RWPE1 (cell line): ENCODE measurements at regions not wholly inside any gene's neighbourhood (a gene's known extent, or its start where the extent isn't known, plus 50 kb on each side); places are given as distances from the start of the nearest gene placed in this dataset.

ENCODE experiments used
- CTCF ChIA-PET: fragments of 350-600 bp; sonication (Branson Sonifier 250); formaldehyde crosslinking; extraction: SDS; loops from one replicate; lab custom pipeline; 2021; lab: Yijun Ruan, JAX
- POLR2A ChIA-PET: fragments of 400-600 bp; formaldehyde crosslinking; extraction: SDS; loops from one replicate; lab custom pipeline; 2020; ENCODE audit warnings: antibody characterized with exemption; ENCODE audit not compliant: low non-redundant PET; lab: Yijun Ruan, JAX
- DNase-seq: peaks from one replicate; pipeline ENCODE4 v3.0.0; 2012; ENCODE audit warnings: low spot score
- H3K27ac ChIP-seq: fragments of 450-650 bp; 2 replicates; pipeline ENCODE4 v1.5.1; 2017
- CTCF ChIP-seq: fragments of 450-650 bp; conservative IDR thresholded peaks from 2 replicates; pipeline ENCODE4 v1.5.1; 2017; ENCODE audit warnings: low read depth, mild to moderate bottlenecking

GRCh38 chr14:97747316-97747715 lies 950.1 kb downstream of the VRK1 start:
- ChIA-PET POLR2A (no interaction called here), CTCF (no interaction called here)
- DNase-seq, result no peak
- no peak for TF ChIP-seq CTCF
- H3K27ac ChIP-seq, result no peak overlapping the region

DNA sequence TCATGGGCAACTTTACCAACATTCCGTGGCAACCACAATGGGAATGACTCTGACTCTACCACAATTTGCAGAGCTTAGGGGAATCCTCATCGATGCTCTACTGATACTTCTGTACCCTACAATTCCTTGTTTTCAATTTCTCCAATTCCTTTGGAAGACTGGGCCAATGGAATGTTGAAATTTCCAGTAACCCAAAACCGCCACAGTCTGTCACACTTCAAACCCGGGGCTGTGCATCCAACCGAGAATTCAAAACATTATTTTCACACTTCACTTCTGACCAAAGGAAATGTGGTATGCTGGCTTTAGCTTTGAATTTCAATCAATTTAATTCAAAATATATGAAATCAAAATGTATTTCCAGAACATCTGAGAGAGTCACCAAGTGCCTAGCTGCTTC lies 951.4 kb downstream of the VRK1 start:
- ChIA-PET CTCF (interaction anchor here (0.6 to 0.7 kb wide), 2 partner anchors 22 to 265 kb away, joined by 3 to 7 read pairs; no protein-coding TSS in a partner anchor), POLR2A (no interaction called here)

DNA sequence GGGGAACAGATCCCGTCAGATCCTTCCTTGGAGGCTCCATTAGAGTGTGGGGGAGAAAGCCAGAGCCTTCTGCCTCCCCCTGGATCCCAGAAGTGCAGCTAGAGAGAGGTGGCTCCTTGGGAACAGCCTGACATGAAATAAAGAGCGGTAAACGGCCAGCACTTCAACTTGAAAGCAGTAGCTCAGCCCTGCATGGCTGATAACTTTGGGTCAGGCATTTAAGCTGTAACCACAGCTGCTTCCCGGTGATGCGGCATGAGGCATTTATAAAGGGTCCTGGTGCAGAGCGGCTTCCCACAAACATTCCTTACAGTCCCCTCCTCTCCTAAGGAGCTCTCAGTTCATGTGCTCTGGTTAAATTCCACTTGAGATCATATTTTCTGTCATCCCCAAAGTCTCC lies 960.3 kb downstream of the VRK1 start:
- DNase-seq, result no peak
- TF ChIP-seq CTCF, result no peak
- no peak overlapping the region for H3K27ac ChIP-seq
- POLR2A ChIA-PET, result no interaction called here
- CTCF ChIA-PET, result interaction anchor here (0.6 kb wide), 2 partner anchors 170 to 674 kb away, joined by 4 to 5 read pairs; no protein-coding TSS in a partner anchor

More for the DNA sequence above, 951.4 kb downstream of the VRK1 start:
- H3K27ac ChIP-seq, result no peak overlapping the region
- no peak for DNase-seq
- TF ChIP-seq CTCF, result no peak

- CTCF ChIA-PET, result no interaction called here
- no peak for DNase-seq
- no peak overlapping the region for H3K27ac ChIP-seq
- POLR2A ChIA-PET, result no interaction called here
- no peak for TF ChIP-seq CTCF
These were observed 962.9 kb downstream of the VRK1 start for GRCh38 chr14:97760050-97760449.

DNA sequence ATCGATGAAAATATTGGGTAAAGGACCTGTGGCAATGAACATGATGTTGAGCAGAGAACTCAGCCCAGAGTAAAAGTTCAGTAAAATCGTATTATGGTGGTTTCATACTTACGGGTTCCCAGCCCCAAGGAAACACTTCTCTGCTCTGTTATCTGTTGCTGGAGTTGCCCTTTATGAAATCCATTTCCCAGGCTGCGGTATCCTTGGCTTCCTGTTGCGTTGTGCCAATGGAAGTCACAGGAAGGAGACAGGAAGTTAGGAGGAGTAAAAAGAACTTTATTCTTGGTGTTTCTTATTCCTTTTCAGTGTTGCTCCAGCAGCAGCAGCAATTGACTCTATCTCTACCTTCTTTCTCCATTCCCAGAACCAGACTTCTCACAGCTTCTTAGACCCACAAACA lies 965.2 kb downstream of the VRK1 start:
- ChIA-PET POLR2A (no interaction called here), CTCF (no interaction called here)

DNA sequence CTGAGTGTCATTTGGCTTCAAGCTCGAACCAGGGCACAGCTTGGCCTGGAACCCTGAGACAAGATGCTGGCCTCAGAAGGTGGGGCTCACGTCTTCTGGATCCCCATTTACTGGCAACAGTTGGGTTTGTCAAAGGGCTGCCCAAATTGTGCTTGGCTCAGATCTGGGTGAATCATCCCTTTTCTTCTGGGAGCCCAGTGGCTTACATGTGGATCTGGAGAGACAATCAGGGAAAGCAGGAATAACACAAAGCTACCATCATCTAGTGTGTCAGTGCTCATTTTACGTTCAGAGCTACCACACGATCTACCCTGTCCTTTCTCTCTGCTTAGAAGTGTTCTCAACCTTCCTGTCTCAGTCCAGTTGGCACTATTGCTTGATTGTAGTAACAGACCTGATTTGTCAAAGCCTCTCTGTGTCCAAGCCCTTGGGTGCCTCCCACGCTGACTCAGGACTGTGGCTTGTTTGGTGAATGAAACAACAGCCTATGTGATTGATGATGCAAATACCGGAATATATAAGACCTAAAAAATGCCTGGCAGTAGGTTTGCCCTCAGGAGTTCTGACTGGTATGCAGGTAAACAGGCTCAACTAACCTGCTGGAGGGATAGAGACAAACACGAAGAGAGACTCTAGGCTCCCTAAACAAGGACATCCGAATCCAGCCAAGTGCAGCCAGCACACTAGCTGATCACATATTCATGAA lies 974.3 kb downstream of the VRK1 start:
- DNase-seq, result peak; percentile 48
- ChIA-PET POLR2A (no interaction called here), CTCF (interaction anchor here (0.7 kb wide), 1 partner anchor 1771 kb away, joined by 3 read pairs; no protein-coding TSS in a partner anchor)
- no peak overlapping the region for H3K27ac ChIP-seq
- TF ChIP-seq CTCF, result no peak

More for the DNA sequence above, 965.2 kb downstream of the VRK1 start:
- DNase-seq, result no peak
- no peak overlapping the region for H3K27ac ChIP-seq
- no peak for TF ChIP-seq CTCF
